Fibroblast of skin of left biceps (primary cell): ENCODE measurements at regions not wholly inside any gene's neighbourhood (a gene's known extent, or its start where the extent isn't known, plus 50 kb on each side); places are given as distances from the start of the nearest gene placed in this dataset.

Source experiments
- DNase-seq, 2 experiments: peaks; one replicate each; pipeline ENCODE4 v3.0.0-alpha.2; 2013; ENCODE audit warnings: low read depth in 2 of 2

DNA sequence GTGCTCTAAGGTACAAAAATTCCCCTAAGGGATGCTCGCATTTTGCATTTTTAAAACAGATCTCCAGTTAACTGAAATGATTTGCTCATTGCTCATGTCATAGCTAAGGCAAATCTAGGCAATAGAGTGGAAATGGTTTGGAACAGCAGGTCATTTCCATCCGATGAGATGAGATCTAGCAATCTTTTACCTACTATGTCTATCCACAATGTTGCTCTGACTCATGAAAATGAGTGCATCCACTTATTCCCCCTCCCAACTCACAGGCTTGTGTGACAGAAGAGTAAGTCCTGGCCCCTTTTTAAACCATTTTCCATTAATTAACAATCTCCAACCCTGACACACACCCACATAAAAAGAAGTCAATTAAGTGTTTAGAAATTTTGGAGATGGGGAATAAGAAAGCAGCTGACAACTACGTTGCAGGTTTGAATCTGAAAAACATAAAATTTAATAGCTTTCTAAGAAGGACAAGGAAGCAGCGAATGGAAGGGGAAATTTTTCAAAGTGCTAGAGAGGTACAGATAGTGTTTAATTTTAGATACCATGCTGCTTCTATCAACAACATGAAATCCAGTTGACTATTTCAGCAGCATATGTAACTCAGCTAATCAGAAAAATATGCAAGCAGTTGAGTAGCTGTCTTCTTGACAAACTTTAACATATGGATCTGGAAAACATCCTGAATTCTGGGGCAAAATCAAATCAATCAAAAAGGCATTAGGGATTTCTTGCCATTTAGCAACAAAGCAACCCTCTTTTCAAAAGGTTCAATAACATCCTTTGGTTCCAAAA, 112.0 kb downstream of the TMCO5A start:
- DNase-seq, result no peak

DNA sequence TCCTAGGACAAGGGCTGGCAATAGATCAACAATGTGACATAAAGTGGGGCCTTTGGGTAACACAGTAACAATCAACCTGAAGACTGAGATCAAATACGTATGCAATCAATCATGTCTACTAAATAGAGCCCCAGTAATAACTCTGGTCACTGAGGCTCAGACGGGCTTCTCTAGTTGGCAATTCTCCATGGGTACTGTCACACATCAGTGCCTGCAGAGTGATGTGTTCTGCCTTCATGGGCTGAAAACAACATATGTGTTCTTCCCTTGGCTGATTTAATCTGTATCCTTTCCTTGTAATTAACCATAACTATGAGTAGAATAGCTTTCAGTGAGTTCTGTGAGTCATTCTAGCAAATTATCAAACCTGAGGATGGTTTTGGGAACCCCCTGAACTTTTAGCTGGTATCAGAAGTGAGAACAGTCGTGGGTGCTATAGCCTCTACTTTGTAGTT, 113.6 kb downstream of the TMCO5A start:
- no peak for DNase-seq

DNA sequence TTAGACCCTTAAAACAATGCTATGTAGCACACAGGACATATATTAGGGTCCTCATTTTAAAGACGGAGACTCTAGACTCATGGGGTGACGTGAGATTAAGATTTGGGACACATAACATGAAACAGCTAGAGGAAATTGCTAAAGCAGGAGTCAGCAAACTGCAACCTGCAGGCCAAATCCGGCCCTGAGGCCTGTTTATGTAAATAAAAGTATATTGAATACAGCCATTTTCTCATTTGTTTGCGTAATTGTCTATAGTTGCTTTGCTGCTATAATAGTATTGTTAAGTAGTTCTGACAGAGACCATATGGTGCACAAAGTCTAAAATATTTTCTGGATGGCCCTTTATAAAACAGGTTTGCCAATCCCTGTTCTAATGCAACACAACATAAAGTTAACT, 115.5 kb downstream of the TMCO5A start:
- no peak for DNase-seq

DNA sequence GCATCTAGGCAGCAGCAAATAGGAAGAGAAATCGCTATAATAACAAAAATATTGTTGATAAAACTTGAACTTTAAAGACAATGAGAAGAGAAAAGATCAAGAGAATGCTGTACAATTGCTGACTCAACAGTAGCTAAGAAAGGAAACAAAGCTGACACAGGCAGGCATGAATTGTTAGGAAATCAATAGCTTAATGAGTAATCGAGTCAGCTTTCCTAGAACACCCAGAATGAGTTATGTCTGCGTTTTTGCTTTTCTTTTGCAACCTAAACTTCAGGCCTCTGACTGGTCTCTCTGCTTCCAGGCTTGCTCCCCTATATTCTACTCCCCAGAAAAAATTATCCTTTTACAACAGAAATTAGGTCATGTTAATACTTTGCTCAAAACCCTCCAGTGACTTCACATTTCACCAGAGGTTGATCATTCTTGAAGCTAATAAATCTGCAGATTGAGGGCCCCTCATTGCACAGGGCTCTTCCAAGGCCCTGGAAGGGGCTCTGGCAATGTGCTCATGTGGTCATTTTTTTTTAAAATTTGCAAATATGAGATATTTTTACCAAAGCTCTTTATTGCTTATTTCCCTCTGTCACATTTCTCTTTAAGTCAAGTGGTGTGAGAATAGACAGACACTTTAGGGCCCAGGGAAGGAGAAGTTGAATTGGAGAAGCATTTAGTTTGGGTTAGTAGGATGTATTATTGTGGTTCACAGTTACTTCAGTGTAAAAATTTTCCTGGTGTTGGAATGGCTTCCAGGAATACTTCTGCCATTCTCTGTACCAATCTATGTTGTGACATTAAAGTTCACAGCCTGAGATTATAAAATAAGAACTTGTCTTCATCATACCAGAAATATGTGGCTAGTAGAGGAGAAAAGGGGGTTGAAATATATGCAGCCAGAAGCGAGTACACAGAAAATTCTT, 116.3 kb downstream of the TMCO5A start:
- DNase-seq, result no peak

DNA sequence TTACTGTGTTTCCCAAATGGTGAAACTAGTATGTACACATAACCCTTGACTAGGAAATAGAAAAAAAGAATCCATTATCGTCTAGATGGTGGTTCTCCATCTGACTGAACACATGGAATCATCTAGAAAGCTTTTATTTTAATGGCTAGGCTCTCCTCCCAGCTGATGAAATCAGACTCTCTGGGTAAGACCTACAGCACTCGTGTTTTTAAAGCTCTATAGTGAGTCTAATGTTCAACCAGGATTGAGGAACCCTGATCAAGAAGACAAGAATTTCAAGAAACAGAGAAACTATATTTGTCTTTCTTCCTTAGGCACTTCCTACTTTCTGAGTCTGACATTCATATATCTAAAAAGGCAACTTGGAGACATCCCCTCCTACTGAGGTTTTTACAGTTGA, 118.8 kb downstream of the TMCO5A start:
- DNase-seq, result no peak

DNA sequence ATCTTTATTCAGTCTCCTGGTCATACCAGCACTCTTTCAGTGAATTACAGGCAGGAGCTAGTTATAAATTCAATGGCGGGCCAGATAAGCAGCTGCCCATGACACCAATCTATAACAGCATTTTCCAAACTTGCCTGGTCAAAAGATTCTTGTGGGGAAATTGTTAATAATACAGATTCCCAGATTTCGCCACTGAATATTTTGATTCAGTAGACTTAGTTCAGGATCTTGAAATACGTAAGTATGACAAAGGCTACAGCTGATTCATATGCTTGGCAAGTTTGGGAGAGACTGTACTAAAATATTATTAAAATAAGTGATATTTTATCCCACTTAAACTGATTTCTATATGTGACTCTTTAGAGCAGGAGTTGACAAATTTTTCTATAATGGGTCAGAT, 119.3 kb downstream of the TMCO5A start:
- DNase-seq, result no peak

DNA sequence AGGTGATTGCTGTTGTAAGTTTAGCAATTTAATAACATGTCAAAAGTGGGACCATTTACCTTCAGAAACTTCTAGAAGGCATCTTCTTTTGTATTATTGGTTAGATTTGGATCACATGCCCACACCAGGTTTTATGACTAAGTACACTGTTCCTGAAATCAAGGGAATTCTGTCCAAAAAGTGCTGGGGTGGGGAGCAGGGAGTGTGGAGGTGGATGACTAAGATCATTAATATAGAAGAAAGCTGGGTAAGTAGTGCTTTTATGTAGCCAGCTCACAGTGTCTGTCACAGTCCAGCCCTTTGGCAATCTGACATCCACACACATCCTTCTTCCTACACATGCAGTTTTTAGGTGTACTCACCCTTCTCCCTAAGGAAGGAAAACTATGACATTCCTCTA, 120.0 kb downstream of the TMCO5A start:
- DNase-seq, result no peak

DNA sequence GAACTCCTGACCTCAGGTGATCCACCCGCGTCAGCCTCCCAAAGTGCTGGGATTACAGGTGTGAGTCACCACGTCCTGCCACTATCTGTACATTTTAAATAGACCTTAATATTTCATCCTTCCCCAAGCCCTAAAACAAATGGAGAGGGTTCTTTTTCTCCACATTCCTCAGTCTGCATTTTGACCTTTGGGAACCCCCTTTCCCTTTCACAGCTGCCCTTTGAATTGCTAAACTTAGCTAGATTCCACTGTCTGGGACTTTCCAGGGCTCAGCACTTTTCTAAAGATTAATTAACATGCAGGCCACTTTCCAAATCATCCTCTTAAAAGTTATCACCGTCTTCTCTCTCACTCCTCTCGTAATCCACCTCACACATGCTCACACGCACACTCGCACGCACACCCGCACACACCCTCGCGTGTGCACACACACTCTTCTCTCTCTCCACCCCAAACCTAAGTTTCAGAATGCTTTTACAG, 124.2 kb downstream of the TMCO5A start:
- no peak for DNase-seq

DNA sequence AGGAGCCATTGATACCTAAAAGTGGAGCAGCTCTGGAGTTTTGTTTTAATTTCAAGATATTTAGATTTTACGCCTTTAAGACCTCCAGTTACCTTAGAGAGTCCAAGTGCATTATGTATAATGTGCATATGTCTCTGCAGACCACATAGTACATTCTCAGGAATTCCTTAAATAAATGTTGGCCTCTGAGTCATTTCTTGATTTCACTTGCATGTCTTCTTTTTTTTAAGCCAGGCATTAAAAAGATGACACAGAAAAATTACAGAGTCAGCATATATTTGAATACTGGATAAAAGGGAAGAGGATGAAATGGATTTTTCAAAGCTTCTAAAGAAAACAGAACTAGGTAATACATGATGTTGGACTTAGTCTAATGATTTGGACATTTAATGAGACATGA, 125.2 kb downstream of the TMCO5A start:
- peak in 1 of 2 experiments; percentile 62 for DNase-seq

DNA sequence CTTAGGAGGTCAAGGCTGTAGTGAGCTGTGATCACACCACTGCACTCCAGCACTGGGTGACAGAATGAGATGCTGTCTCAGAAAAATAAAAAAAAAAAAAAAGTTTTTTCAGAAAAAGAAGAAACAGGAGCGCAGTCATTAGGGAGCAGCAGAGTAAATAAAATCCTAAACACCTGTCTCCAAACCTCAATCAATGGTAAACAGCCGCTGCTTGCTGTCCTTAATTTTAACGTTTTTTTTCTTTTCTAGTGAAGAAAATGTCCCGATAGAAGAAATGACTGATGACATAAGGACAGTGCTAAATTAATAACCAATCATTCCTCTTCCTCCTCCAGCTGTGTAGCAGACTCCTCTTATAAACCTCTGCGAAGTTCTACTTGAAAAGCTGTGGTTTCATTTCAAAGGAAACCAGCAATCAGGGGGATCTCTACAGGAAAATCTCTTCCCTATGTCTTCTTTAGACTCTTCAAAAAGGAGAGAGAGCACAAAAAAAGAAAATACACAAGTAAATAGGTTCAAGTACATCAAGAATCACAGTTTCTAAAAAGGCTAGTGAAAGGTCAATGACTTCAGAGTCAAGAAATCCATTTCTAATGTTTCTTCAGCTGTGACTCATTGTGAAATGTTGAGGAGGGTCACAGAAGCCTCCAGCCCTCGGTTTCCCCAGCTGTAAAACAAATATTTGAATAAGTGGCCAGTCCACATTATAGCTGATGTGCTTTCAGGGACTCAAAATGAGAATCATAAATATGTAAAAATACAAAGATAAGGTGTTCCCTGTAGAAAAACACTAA, 127.6 kb downstream of the TMCO5A start:
- no peak for DNase-seq

DNA sequence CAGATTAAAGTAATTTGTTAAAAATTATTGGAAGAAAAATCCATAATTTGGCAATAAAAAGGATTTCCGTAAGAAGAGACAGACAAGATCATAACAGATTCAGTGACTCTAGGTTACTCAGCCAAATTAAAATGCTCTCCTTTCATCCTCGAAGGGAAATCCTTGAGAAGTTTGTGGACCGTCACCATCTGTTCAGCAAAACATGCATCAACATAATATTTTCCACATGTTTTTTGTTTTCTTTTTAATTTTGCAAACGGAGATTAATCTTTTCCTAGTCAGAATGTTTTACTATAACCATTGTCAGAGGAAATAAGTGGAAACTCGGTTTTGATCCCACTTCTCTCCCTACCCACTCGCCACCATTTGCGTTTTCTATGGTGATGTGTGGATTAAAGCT, 128.3 kb downstream of the TMCO5A start:
- DNase-seq, result no peak

DNA sequence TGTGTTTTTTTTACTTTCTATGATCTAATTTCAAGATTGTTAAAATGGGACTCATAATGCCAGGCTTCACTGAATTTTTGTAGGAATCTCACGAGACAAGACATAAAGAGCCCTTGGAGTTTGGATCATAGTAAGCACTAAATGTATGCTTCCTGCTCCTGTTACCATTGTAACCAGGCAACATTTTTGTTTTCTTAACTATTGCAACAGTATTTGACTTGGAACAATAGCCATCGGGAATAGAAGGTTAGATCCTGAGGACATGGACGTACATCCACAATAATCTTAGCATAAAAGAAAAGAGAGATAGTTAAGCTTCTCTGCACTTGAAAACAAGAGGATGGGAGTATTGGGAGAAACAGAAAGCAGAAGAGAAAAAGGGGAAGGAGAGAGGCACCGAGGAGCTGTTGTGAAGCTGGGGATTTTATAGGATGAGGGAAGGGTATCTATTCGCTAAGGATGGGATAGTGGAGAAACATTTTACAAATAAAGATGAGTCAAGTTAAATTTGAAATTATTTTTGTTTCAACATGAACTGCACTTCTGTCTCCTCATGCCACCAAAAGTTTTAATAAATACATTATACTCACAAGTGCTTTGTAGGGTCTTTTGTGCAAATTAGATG, 131.4 kb downstream of the TMCO5A start:
- DNase-seq, result no peak

DNA sequence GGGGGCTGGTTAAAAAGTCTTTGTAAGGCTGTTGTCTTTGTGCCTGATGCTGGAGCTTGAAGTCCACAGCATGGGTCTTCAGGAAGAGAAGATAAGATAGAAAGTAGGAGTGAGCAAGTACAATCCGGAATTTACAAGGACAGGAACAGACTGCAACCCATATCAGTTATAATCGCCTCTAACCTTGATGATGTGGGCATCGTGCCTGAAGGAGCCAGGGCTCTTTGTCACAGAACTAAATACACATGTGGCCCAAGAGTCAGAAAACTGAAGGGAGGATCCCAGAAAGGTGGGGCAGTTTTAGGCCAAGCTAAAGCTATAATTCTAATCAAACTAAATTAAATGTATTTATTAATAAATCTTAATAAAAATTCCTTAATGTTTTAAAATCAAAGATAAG, 132.2 kb downstream of the TMCO5A start:
- DNase-seq, result no peak

DNA sequence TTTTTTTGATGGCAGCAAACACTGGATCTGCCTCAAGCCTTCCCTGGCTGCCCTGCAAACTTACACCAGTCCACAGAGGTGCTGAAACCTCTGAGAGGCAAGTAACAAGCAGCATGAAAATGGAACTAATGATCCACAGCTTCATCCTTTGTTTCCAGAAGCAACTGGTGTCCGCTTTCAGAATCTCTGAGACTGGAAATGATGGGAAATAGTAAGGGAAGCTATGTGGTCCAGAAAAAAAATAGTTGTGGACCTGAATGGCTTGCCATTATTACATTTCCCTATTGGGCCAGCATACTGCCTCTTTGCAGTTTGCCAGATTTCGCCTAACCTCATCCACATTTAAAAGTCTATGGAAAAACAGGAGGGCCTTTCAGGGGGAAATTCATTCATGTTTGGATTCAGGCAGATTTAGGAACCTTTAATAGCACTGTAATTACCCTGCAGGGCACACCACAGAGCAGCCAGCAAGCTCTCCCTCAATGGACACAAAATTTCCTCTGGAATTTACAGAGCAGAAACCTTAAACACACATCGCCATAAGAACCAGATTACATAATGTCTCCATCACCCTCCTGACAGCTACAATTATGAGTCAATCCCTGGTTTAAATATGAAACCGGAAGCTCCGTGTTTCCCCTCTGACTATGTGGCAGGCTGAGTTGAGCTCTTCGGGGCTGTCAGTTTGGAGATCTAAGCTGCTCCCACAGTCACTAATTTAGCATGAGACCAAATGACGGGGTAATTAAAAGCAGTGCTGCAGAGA, 134.4 kb downstream of the TMCO5A start:
- DNase-seq, result peak in 1 of 2 experiments; percentile 74

DNA sequence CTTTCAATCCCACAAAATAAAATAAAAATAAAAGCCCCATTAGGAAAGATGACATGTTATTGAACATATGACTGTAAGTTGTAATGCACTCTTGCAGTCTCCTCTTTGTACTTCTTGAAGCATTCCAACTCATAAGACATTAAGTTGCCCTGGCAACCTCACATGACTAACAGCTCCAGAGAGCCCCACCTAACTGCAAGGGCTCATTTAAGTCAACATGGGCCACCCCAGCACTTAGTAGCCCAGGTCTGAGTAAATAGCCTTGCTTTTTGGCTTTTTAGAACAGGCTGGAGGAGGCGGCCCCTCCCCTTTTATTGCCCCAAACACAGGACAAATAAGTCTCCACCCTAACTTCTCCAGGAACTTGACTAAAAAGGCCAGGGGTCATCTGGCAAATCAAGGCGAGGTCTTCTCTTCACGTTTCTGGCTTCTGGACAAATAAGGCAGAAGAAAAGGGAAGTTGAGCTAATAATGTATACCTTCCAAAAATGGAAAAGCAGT, 135.1 kb downstream of the TMCO5A start:
- DNase-seq, result peak in 1 of 2 experiments; percentile 53

DNA sequence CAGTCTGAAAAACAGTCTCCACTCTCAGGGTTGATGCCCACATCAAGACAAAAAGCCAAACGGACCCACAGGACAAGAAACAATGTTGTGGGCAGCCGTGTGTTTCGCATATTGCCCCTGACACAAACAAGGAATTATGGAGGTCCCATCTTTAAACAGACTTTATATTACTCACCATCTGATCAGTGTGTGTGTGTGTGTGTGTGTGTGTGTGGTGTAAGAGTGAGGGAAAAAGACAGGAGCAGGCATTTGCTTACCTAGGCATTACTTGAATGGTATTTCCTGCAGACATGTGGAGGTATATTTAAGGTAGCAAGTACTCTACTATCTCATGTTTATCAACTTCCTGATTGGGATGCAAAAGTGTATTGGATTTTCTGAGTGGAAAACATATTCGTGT, 136.3 kb downstream of the TMCO5A start:
- no peak for DNase-seq

DNA sequence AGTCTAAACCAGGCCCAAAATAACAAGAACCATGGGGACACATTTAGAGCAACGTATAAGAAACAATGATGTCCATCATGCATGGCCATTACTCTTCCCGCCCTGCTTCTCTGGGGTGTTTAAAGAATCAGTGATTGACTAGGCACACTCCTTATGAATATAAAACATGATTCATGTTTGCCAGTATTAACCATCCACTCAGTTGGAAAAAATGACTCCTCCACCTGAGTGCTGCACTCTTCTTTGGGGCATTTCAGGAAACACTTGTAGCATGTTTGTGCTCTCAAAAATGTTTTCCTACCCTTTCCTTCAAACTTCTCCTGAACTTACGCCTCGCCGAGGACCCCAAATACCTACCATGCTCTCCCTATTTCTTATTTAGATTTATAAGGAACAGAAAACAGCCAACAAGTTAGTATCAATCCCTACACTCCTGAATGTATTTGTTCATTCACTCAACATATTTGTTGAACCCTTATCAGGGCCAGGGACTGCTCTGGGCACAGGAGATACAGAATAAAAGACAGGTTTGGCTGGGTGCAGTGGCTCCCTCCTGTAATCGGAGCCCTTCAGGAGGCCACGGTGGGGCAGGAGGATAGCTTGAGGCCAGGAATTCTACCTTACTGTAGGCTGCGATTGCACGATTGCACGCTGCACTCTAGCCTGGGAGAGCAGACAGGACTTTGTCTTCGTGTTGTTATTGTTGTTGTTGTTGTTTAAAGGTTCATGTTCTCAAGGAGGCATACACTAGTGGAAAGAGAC, 137.0 kb downstream of the TMCO5A start:
- no peak for DNase-seq

DNA sequence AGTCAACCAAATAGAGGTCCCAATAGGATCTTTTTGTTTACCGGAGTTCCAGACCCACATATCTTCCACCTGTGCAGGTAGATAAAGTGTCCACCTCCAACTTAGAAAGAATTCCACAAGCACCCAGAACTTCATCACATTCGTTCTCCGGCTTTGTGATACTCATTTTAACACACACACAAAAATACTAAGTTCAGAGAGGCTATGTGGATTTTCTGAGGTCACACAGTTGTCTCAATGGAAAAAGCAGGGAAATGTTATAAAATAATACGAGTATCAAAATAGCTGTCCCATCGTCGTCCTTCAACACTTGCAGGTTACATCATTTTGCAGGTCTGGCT, 137.5 kb downstream of the TMCO5A start:
- DNase-seq, result no peak

DNA sequence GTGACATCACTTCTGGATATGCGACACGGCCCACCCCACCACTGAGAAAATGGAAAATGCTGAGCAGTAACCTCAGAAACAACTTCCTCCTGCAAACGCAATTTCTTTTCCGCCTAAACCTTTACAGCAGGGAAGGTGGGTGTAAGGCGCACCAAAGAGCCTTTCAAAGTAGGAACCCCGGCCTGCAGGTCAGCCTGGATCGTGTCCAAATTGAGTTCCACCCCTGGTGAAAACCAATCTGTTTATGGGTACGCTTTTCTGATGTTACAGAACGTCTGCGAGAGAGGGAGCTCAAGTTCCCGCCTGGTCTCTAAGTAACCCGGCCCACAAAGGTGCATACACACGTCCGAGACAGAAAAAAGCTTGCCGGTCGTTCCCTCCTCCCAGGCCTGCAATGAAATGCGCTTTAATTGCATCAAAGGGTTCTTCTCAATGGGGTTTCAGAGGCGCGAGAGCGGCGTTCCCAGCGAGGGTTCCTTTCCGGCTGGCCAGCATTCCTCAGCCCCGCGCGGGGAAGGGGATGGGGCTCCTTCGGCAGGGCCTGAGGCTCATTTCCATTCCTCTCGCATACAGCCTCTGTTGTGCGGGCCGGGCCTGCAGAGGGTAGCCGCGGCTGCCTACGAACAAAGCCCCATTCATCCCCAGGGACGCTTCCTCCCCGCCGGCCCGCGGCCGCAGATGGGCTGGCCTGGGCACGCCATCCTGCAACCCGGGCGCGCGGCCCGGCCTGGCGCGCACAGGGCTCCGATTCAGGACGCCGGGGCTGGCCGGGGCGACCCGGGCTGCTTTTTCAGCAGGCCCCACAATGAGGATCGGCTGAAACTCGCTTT, 138.1 kb downstream of the TMCO5A start:
- no peak for DNase-seq
